Activated CD4-positive, alpha-beta T cell treated with anti-CD3 and anti-CD28 coated beads, Interleukin-2, Interleukin-4, amounts not matched to agents 100 ng/mL and 50 ng/mL, durations not matched to agents 16 hours and 8 hours (primary cell): ENCODE measurements at regions not wholly inside any gene's neighbourhood (a gene's known extent, or its start where the extent isn't known, plus 50 kb on each side); places are given as distances from the start of the nearest gene placed in this dataset.

ENCODE experiments used
- DNase-seq: peaks from one replicate; pipeline ENCODE4 v3.0.0-alpha.2; 2020; ENCODE audit warnings: low spot score

DNA sequence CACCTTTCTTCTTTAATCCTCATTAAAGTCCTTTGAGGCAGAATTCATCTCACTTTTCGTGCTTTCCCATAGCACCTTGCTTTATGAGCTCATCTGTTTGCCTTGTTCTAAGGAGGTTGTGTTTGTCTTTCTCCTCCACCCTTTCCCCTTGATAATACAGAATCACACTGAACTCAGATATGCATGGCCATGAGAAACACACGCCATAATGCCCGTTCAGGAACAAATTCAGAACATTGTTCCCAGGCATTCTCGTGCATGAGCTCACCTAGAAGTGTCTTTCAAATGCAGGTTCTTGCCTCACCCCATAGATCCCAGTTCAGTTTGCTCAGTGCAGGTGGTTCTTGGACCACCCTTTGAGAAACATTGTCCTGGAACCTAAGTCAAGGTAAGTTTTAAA, 71.1 kb downstream of the TMEM114 start:
- no peak for DNase-seq

DNA sequence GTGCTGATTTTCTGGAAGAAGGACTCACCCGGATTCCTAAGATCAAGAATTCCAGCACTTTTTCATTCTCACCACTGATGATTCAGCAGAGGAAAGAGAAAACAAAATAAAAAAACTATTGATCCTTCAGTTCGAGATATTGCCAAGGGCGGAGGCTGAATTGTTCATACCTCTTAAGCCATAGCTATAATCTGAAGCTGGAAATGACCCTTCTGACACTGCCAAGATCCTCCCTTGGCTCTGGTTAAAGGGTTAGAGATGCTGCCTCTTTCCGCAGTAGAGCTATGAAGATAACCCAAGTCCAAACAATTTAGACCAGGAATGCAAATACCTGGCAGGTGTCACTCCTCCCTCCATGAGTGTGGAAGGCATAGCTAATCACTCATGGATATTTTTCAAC, 73.0 kb downstream of the TMEM114 start:
- no peak for DNase-seq

DNA sequence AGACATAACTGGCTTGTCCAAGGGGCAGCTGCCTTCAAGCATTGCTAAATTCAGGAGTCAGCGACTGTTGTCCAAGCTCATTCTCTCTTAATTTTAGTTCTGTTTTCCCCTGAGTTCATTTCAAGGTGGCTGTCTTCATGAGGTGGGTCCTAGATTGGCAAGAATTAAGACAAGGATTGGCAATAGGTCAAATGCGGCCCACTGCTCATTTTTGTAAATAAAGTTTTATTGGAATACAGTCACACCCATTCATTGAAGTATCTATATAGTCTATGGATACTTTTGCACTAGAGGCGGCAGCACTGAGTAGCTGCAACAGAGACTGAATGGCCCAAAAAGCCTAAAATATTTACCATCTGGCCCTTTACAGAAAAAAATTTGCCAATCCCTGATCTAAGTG, 73.8 kb downstream of the TMEM114 start:
- DNase-seq = no peak

DNA sequence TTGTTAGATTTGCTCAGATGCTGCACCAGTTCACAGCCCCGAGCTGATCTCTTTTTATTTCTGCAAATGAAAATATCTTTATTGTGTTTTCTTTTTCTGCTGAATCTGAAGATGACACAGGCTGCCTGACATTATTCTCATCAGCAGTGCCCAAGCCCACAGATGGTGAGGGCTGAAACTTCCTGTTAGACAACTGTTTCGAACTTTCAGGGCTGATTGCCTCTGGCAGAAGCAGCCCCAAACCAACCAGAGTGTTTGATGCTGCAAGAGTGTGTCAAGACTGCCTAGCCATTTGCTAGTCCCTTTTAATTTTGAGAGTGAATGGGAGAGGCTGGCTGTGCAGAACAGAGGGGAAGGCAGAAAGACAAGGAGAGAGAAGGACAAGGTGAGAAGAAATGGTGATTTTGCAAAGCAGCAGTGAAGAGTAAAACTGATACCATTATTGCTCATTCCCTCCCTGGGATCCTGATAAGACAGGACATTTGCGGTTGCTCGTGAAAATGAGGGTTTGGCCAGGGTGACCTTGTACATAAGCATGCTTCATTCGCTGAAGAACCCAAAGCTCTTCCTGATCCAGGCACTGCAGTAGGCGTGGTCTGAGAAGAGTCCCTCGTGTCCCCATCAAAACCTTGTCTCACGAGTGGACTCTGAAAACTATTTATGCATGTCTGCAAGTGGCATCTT, 77.2 kb downstream of the TMEM114 start:
- no peak for DNase-seq

DNA sequence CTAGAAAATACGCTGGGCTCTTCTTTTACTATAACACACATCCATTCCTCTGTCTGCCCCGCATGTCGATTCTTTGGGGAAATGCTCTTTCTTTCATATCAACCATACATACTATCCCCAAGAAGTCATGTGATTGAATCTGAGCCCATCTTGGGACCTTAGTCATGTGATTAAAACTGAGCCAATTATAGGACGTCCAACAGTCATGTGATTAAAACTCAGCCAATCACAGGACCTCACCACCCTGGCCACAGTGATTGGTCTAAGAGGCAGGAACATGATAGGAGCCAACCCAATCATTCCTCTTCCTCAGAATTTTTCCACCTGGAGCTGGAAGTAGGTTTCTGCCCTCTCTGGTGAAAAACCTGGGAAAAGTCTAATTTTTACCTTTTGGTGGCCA, 78.8 kb downstream of the TMEM114 start:
- DNase-seq = no peak

DNA sequence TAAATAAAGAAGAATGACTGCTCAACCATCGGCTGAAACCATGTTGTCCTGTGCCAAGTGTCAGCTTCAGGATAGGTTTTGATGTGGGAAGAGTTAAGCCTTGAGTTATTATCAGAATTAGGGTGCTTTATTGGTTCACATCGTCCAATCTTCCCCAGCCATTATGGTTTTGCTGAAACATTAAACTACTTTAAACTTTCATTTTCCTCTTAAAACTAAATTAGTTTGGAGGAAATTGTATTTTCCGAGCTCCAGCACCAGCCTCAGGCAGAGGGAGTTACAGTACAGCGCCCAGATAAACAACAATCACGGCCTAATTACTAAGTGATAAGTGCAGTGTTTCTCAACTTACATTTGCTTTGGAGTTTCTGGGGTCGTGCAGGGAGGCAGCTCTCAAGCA, 80.2 kb downstream of the TMEM114 start:
- no peak for DNase-seq

DNA sequence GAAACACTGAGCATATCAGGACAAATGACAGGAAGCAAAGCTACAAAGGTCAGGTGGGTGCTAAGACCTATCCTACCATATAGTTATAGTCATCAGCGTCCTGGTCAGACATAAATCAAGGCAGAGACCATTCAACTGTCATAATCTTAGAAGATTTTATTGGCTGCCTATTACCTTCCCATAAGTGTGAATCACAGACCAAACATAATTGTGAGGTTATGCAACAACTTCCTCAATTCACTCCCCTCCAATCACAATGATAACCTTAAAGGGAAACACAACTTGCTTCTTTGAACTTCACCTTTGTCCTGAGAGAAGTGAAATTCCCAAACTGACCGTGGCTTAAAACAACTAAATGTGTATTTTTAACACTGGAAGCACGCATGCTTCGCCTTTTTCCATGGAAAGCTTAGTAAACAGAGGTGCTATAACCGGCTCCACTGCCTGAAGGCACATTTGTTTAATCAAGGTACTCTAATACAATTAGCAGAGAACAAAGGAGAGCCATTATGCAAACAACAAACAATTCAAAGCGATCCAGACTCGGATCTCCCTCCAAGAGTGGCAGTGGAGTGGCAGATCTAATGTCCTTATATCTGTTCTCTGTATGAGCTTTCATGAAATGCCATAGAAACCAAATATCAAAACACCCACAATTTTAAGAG, 84.9 kb downstream of the TMEM114 start:
- DNase-seq = no peak

DNA sequence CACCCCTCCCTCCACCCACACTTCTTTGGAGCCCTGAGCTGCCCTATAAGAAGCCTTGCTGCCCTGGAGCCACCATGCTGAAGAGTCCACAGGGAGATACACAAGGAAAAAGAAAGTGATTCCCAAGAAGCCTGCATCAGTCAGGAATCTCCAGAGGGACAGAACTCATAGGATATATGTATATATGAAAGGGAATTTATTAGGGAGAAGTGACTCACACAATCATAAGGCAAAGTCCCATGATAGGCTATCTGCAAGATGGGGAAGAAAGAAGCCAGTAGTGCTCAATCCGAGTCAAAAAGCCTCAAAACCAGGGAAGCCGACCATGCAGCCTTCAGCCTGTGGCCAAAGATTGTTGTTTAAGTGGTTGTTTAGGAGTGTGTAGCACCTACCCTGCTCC, 87.9 kb downstream of the TMEM114 start:
- no peak for DNase-seq

DNA sequence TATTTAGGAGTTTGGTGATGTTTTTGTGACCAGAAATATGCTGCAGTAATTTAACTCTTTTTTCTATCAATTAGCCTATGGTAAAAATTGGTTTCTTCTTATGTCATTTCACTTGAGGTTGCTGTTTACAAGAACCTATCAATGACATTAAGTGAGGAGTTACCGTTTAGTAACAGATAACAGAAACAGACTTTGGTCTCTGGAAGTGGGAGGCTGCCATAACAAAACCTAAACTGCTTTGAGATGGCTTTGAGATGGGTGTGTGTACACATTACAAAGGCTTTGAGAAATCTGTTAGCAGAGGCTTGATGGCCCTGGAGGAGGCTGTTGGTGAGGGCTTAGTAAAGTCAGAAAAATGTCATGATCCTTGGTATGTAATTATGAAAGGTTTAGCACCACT, 90.0 kb downstream of the TMEM114 start:
- DNase-seq = no peak

DNA sequence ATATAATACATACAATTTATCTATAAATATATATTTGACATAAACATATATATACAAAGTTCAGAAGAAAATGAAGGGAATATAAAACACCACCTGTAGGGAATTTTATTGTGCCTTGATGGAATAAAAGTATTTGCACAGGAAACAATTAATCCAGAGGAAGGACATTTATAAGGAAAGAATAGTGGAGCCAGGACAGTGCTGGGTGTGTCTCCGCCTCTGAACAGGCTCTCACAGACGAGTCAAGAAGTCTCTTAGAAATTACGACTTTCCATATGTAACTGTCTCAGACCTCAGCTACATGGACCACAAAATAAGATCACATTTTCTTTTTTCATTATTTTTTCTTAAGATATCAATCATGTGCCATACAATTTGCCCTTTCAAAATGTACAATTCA, 93.9 kb downstream of the TMEM114 start:
- no peak for DNase-seq

DNA sequence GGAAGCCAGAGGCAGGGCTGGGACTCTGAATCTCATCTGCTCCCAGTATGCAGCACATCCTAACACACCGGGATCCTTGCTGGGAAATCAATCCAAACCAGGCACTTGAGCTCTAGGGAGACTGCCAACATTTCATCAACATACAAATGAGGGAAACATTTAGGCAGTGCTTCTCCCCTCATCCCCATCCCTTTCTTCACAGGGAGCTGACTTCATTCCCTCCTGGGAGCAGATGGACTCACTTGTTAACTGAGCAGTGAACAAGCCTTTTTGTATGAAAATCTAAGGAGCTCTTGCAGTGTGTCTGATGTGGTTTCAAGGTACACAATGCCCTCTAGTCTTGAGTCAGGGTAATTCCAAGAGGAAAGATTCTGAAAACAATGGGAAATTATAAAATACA, 96.3 kb downstream of the TMEM114 start:
- DNase-seq = no peak

DNA sequence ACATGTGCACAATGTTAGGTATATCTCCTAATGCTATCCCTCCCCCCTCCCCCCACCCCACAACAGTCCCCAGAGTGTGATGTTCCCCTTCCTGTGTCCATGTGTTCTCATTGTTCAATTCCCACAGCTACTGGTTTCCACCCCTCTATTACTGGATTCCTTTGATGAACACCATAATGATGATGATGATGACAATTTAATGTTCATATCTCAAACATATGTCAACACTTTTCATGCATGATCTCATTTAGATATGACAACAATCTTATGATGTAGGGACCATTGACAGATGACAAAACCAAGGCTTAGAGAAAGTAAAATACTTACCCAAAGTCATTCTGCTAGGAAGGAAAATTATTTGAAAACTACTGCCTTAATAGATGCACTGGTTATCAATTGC, 97.6 kb downstream of the TMEM114 start:
- no peak for DNase-seq

DNA sequence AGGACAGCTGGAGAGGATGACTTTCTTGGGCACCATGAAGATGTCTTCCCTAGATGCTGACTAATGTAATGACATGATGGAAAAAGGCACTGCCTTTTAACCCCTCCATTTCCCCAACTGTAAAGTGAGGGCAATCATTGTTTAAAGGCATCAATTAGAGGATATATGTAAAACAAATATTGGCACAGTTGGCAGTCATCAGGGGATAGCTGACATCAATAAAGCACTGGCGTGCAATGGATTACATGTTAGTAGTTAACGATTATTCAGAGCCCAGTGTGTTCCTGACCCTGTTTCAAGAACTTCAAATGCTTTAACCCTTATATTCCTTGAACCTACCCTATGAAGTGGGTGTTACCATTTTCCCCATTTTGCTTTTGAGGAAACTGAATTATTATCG, 100.7 kb downstream of the TMEM114 start:
- DNase-seq = no peak

DNA sequence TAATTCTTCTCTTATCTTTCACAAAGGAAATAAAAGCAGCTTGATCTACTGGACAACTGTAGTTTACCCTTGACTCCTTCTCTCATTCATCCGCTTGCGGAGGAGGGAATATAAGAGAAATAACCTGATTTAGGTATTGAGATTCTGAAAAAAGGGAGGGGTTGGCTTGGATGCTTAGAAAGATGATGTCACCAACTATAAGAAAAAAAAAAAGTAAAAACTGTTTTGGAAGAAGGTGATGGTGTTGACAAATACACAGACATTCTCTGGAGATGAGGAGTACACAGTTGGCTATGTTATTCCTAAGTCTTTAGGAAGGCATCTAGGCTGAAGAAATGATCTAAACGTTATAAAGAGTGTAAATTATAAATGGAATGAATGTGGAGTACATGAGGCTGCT, 103.3 kb downstream of the TMEM114 start:
- no peak for DNase-seq

DNA sequence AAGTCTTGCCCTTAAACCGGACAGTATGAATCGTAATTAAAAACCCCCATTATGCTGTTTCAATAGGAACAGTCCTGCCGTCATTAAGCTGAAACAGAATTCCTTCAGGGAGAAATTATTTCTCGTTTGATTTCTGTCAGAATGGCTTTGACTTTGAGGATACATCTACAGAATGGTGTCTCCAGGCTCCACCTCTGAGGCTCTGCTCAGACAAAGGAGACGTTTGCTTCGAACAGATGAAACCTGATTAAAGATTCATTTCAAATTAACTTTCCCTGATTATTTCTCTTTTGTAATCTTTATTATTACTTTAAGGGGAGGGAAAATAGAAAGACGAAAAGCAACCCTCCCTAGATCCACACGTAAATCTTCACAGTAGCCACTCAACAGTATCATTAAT, 106.9 kb downstream of the TMEM114 start:
- no peak for DNase-seq

DNA sequence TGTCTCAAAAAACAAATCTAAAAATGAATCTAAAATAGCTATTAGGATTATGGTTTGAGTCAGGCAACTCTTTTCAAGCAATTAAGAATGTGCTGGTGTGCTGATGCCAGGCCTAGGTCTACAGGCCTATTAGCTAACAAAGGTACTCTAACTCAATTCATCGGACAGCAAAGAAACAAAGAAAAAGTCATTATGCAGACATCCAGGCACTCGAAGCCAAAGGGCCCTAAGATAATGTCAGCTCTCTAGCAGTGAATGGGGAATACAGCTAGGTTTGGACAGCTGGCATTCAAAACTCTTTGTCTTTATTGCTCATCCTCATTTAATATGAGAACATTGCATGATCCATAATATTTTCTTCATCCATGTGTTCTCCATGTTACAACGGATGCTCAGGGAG, 108.5 kb downstream of the TMEM114 start:
- no peak for DNase-seq

DNA sequence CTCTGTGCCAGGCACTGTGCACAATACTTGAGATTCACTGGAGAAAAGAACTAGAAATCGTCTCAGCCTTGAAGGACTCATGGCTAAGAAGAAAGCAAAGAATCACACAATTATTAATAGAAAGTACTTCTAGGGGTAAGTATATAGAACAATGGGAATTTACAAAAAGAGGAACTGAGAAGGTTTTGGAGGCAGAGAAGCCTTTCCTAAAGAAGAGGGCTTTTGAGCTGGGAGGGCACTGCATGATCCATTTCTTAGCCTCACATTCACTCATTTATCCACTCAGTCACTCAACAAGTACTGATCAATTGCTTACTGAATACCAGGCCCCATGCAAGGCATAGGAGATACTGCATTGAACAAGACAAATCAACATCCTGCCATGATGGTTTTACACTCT, 113.5 kb downstream of the TMEM114 start:
- DNase-seq = no peak

DNA sequence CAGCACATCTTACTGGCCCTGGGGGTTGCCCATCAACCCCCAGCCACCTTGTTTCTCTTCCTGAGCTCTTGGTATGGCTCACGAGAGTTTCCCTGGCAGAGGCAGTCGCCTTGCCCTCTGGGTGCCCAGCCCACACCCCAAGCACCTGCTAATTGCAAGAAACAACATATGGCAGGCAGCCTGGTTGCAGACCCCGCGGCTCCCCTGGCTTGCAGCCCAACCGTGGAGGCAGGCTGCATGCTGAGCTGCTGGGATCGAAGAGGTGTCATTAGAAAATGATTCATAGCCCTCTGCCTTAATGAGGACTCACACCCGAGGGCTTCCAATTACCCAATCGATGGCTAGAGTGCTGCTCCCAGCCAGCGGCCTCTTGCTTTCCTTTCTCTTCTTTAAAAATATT, 115.7 kb downstream of the TMEM114 start:
- DNase-seq = no peak

DNA sequence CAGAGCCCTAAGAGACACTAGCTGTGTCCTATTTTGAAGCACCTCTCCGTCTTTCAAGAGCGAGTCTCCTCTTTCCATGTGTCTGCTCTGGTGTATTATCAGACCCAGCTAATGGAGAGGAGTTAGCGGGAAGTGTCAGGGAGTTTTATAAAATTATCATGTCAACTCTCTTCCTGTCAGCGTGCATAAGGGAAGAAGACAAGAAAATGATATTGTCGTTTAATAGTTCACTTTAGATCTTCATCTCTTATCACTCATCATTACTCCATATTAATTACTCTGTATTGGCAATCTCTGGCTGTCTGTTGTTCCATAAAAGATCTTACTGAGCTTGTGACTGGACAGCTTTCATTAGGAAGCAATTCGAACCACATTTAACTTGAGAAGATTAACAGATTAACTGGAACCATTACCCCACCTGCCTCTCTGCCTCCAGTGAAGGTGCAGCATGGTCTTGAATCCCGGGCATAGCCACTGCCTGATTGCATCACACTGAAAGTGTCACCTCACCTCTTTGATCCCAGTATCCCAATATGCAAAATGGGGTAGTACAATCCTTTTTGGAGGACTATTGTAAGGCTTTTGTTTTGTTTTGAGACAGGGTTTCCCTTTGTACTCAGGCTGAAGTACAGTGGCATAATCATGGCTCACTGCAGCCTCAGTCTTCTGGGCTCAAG, 121.1 kb downstream of the TMEM114 start:
- no peak for DNase-seq

DNA sequence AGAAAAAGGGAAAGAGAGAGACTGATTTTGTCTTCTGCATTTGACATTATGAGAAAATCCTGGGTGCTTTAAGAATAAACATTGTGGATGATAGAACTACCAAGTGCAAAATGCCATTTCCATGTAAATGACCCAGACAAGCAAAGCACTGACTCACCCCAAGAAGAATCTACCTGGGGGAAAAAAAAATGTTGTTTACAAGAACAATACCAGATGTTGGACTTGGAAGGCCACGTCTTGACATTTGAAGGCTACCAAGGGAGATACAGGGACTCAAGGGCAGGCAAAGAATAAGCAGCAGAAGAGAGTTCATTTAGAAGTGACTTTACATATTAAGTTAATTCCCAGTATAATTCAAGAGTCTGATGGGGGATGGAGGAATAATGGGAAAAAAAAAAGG, 125.3 kb downstream of the TMEM114 start:
- no peak for DNase-seq

DNA sequence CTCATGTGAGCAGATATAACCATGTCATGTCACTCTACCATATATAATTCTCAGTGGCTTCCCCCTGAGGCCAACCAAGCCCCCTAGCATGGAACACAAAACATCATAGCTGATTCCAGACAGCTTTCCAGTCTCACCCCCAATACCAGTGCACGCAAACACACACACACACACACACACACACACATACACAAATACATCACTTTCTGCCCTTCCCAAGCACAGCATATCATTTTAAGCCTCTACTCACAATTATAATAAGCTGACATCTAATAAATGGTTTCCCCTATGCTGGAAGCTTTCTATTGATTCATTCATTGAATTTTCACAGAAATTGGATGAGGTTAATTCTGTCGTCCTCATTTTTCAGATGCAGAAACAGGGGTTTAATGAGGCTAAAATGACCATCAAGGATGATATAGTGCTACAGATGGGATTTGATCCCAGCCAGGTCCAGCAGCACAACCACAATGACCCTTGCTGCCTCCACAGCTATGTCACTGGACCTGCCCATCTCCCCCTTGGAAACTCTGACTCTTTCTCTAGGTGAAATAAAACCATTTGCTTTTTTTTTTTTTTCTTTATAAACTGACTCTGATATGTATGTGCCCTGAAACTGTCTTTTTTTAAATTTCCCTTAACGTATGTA, 131.1 kb downstream of the TMEM114 start:
- no peak for DNase-seq

DNA sequence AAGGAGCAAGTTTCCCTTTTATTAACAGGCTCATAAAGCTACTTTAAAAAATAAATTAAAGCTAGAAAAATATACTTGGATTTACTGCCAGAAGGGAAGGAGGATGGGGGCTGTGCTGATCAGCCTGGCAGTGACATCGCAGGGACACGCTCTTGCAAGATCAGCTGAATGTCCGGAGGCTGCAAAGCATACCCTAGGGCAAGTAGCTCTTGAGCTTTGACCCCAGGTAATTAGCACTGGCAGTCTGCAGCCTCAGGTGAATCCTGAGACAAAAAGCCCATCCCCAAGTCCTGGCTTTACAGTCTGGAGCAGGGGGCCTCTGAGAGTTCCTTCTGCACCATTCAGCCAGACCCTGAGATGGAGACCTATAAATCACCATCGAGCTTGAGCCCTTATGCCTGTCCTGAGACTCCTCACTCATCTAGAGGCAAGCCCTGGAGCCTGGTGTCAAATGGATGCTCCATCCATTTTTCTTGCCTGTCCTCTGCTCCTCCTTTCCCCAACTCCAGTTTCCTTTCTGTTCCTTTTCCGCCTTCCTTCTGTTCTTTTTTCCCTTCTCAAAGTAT, 131.7 kb downstream of the TMEM114 start:
- DNase-seq = no peak

DNA sequence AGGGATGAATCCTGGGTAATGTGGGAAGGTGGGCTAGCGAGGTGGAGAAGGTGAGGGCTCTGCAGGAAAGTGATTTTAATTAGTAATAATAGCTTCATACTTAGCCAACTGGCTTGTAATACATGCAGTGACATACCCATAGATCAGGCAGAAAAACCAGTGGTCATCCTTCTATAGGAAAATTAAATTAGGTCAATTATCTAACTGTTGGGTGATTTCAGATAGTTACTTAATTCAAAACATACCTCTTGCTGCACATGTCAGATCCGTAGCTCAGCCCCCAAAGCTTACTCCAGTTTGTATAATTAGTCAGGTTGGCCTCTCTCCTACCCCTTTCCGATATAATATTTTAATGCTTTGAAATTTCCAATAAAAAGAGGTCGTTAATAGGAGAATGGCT, 137.0 kb downstream of the TMEM114 start:
- no peak for DNase-seq
